Adipocyte (in vitro differentiated cells): ENCODE measurements at regions not wholly inside any gene's neighbourhood (a gene's known extent, or its start where the extent isn't known, plus 50 kb on each side); places are given as distances from the start of the nearest gene placed in this dataset.
A peak's percentile ranks its signal among the peaks of the same experiment; 100 is the strongest.

Experiments
- DNase-seq: peaks from one replicate; pipeline ENCODE4 v3.0.0-alpha.2; 2015; ENCODE audit warnings: low read depth
- H3K27me3 ChIP-seq: replicated peaks from 2 replicates; pipeline ENCODE4 v1.7.0; 2013; ENCODE audit warnings: mild to moderate bottlenecking, low read length, moderate library complexity; ENCODE audit not compliant: control insufficient read depth, insufficient read depth
- H3K36me3 ChIP-seq: 2 replicates; pipeline ENCODE4 v1.7.0; 2013; ENCODE audit warnings: low read length, mild to moderate bottlenecking, moderate library complexity; ENCODE audit not compliant: control insufficient read depth, insufficient read depth, severe bottlenecking
- H3K4me1 ChIP-seq: 2 replicates; pipeline ENCODE4 v1.7.0; 2013; ENCODE audit warnings: mild to moderate bottlenecking, low read length, moderate library complexity; ENCODE audit not compliant: control insufficient read depth, insufficient read depth
- H3K4me3 ChIP-seq: 2 replicates; pipeline ENCODE4 v1.7.0; 2013; ENCODE audit warnings: mild to moderate bottlenecking, low read length, moderate library complexity
- H3K9ac ChIP-seq: 2 replicates; pipeline ENCODE4 v1.7.0; 2013; ENCODE audit warnings: mild to moderate bottlenecking, low read length, moderate library complexity
- H3K9me3 ChIP-seq: 2 replicates; pipeline ENCODE4 v1.7.0; 2013; ENCODE audit warnings: mild to moderate bottlenecking, low read length, moderate library complexity; ENCODE audit not compliant: control insufficient read depth

- Histone ChIP-seq H3K9me3 (no peaks in the 10 kb centered on the region), H3K27me3 (no peaks in the 10 kb centered on the region), H3K4me3 (no peak overlapping the region), H3K36me3 (no peaks in the 10 kb centered on the region), H3K4me1 (peaks cover 42% of the 10 kb centered on the region), H3K9ac (peak overlapping the region; percentile 31)
- peak; percentile 32 for DNase-seq
Measured at GRCh38 chr17:55607731-55608341, 96.6 kb upstream of the SMIM36 start.

- Histone ChIP-seq H3K27me3 (no peaks in the 10 kb centered on the region), H3K9me3 (no peaks in the 10 kb centered on the region), H3K4me1 (peaks cover 48% of the 10 kb centered on the region), H3K36me3 (no peaks in the 10 kb centered on the region), H3K9ac (no peak overlapping the region), H3K4me3 (no peak overlapping the region)
- no peak for DNase-seq
Measured at GRCh38 chr17:55606488-55606815, 95.2 kb upstream of the SMIM36 start.

DNA sequence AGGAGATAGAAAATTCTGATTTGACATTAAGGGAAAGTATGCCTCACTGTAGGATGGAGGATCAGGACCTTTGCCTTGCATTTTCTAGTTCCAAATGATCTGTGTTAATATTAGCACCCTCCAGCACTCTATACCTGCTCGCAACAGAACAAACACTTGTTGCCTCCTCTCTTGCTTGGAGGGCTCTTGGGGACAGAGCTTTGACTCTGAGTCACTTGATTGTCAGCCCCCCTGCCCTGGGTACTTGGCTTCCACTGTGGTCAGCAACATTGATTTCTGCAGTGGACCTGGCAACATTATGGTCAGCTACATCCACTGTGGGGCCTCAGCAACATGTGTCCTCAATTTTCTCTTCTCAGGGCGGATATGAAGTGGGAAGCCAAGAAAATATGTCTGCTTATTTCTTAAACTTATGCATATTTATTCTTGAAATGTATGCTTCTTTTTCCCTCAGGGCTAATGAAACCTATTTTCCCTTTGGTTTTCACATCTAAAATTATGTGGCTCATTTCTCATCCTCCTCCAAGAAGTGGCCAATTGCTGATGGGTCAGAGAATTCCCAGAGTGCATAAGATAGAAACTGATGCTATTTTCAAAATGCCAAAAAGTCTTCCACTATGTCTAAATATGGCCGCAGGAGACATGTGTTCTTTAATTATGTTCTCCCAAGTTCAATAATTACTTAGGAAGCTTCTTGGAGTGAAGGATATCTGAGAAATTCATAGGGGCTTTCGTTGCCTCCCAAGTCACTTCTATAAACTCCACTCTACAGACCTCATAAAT, 94.6 kb upstream of the SMIM36 start:
- Histone ChIP-seq H3K36me3 (no peaks in the 10 kb centered on the region), H3K9me3 (no peaks in the 10 kb centered on the region), H3K4me1 (peaks cover 44% of the 10 kb centered on the region), H3K9ac (no peak overlapping the region), H3K27me3 (no peaks in the 10 kb centered on the region), H3K4me3 (no peak overlapping the region)
- DNase-seq, result peak; percentile 10

DNA sequence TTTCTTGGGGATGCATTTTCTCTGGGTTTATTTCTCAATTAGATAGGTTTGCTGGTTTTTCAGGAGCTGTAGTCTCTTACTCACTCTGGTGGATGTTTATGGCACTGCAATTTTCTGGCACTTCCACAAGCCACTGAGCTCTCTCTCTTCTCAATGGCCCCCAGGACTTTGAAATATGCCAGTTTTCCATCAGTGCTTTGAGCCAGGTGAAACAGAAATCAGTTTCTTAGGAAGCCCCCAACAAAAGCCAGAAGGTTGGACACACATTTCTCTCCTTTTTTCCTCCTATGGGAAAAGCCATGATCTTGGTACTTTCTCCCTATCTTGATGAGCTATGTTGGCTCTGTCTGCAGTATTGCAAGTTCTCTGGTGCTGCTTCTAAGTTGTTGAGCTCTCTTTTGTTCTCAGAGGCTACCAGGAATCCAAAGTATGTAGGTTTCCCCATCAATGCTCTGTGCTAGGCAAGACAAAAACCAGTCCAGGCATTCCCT, 90.7 kb upstream of the SMIM36 start:
- peak overlapping the region; percentile 37 for H3K9ac ChIP-seq
- DNase-seq, result peak; percentile 83
- H3K36me3 ChIP-seq, result no peaks in the 10 kb centered on the region
- H3K27me3 ChIP-seq, result no peaks in the 10 kb centered on the region
- peaks cover 16% of the 10 kb centered on the region for H3K9me3 ChIP-seq
- H3K4me1 ChIP-seq, result peaks cover 20% of the 10 kb centered on the region
- no peak overlapping the region for H3K4me3 ChIP-seq

GRCh38 chr17:55598495-55598894, 87.2 kb upstream of the SMIM36 start:
- H3K4me3 ChIP-seq, result no peak overlapping the region

GRCh38 chr17:55588446-55589242, 77.4 kb upstream of the SMIM36 start:
- DNase-seq, result peak; percentile 79
- no peak overlapping the region for H3K4me3 ChIP-seq

More at GRCh38 chr17:55598495-55598894, 87.2 kb upstream of the SMIM36 start:
- no peak for DNase-seq
- H3K4me1 ChIP-seq, result peaks cover 20% of the 10 kb centered on the region
- H3K36me3 ChIP-seq, result no peaks in the 10 kb centered on the region
- no peaks in the 10 kb centered on the region for H3K27me3 ChIP-seq
- no peak overlapping the region for H3K9ac ChIP-seq
- H3K9me3 ChIP-seq, result peaks cover 16% of the 10 kb centered on the region

GRCh38 chr17:55587608-55588139, 76.4 kb upstream of the SMIM36 start:
- DNase-seq, result no peak
- H3K27me3 ChIP-seq, result no peaks in the 10 kb centered on the region
- H3K4me1 ChIP-seq, result peaks cover 46% of the 10 kb centered on the region
- no peaks in the 10 kb centered on the region for H3K9me3 ChIP-seq
- H3K9ac ChIP-seq, result no peak overlapping the region
- peak overlapping the region; percentile 28 for H3K4me3 ChIP-seq
- H3K36me3 ChIP-seq, result no peaks in the 10 kb centered on the region

More at GRCh38 chr17:55588446-55589242, 77.4 kb upstream of the SMIM36 start:
- no peaks in the 10 kb centered on the region for H3K27me3 ChIP-seq
- H3K9ac ChIP-seq, result no peak overlapping the region
- H3K9me3 ChIP-seq, result no peaks in the 10 kb centered on the region
- no peaks in the 10 kb centered on the region for H3K36me3 ChIP-seq
- peaks cover 42% of the 10 kb centered on the region for H3K4me1 ChIP-seq

DNA sequence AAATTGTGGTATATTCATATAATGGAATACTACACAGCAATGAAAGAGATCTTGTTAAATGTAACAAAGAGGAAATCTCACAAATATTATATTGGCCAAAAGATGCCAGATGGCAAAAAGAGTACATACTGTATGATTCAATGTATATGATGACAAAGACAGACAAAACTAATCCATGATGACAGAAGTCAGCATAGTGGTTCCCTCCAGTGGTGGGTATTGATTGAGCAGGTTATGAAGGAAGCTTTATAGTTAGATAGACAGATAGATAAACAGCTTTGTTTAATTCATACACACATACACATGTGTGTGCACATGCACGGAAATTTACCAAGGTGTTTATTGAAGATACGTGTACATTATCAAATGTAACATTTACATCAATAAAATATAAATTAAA, 74.4 kb upstream of the SMIM36 start:
- H3K4me3 ChIP-seq, result no peak overlapping the region
- DNase-seq, result no peak
- H3K4me1 ChIP-seq, result peaks cover 46% of the 10 kb centered on the region
- H3K36me3 ChIP-seq, result no peaks in the 10 kb centered on the region
- H3K9me3 ChIP-seq, result no peaks in the 10 kb centered on the region
- H3K9ac ChIP-seq, result no peak overlapping the region
- no peaks in the 10 kb centered on the region for H3K27me3 ChIP-seq

DNA sequence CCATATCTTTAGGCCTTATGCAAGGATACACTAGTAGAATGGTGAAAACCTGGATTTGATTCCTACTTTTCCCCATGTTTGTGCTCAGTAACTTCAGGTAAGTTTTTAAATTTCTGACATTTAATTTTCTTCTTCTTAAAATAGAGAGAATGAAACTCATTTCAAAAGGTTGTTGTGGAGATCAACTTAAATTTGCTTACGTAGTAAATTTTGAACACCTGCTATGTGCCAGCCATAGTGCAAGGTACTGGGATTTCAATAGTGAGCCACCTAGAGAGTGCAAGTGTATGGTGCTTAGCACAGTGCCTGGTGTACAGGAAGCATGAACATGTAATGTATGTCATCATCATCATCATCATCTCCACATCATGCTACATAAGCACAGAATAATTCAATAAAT, 73.6 kb upstream of the SMIM36 start:
- H3K36me3 ChIP-seq, result no peaks in the 10 kb centered on the region
- H3K4me3 ChIP-seq, result no peak overlapping the region
- H3K27me3 ChIP-seq, result no peaks in the 10 kb centered on the region
- H3K9me3 ChIP-seq, result no peaks in the 10 kb centered on the region
- no peak for DNase-seq
- H3K9ac ChIP-seq, result peak overlapping the region; percentile 11
- H3K4me1 ChIP-seq, result peaks cover 43% of the 10 kb centered on the region

GRCh38 chr17:55584055-55584685, 72.9 kb upstream of the SMIM36 start:
- peaks cover 39% of the 10 kb centered on the region for H3K4me1 ChIP-seq
- H3K9me3 ChIP-seq, result no peaks in the 10 kb centered on the region
- H3K27me3 ChIP-seq, result no peaks in the 10 kb centered on the region
- DNase-seq, result peak; percentile 27
- no peaks in the 10 kb centered on the region for H3K36me3 ChIP-seq
- H3K4me3 ChIP-seq, result peak overlapping the region; percentile 23
- H3K9ac ChIP-seq, result peak overlapping the region; percentile 11
